ENCODE measurements at regions not wholly inside any gene's neighbourhood (a gene's known extent, or its start where the extent isn't known, plus 50 kb on each side); places are given as distances from the start of the nearest gene placed in this dataset.

GRCh38 chr13:76499891-76500290 lies 386.3 kb downstream of the KCTD12 start:
- no peak for TF ChIP-seq CTCF (IDR thresholded peaks at IDR 0.05; ENCODE audit: low read depth, low read length)
- DNase-seq (ENCODE audit: extremely low read depth, low read depth) = no peak

- no peak for DNase-seq (ENCODE audit: extremely low read depth, low read depth)
- no peak for TF ChIP-seq CTCF (IDR thresholded peaks at IDR 0.05; ENCODE audit: low read depth, low read length)
These were observed 396.9 kb downstream of the KCTD12 start for GRCh38 chr13:76489274-76489673.

GRCh38 chr13:76481738-76482137 lies 404.5 kb downstream of the KCTD12 start:
- DNase-seq (ENCODE audit: extremely low read depth, low read depth) = no peak
- TF ChIP-seq CTCF (IDR thresholded peaks at IDR 0.05; ENCODE audit: low read depth, low read length) = no peak

- DNase-seq (ENCODE audit: extremely low read depth, low read depth) = no peak
- no peak for TF ChIP-seq CTCF (IDR thresholded peaks at IDR 0.05; ENCODE audit: low read depth, low read length)
These were observed 411.2 kb downstream of the KCTD12 start for GRCh38 chr13:76474966-76475365.

- TF ChIP-seq CTCF (IDR thresholded peaks at IDR 0.05; ENCODE audit: low read depth, low read length) = no peak
- DNase-seq (ENCODE audit: extremely low read depth, low read depth) = no peak
These were observed 411.8 kb downstream of the KCTD12 start for GRCh38 chr13:76474356-76474755.

GRCh38 chr13:76473552-76474134 lies 412.6 kb downstream of the KCTD12 start:
- peak; percentile 62 for TF ChIP-seq CTCF (IDR thresholded peaks at IDR 0.05; ENCODE audit: low read depth, low read length)

GRCh38 chr13:76472916-76473315 lies 413.3 kb downstream of the KCTD12 start:
- no peak for DNase-seq (ENCODE audit: extremely low read depth, low read depth)
- no peak for TF ChIP-seq CTCF (IDR thresholded peaks at IDR 0.05; ENCODE audit: low read depth, low read length)

More at GRCh38 chr13:76473552-76474134, 412.6 kb downstream of the KCTD12 start:
- peak; percentile 54 for DNase-seq (ENCODE audit: extremely low read depth, low read depth)
